NCI-H1930 (cell line): ENCODE measurements at regions not wholly inside any gene's neighbourhood (a gene's known extent, or its start where the extent isn't known, plus 50 kb on each side); places are given as distances from the start of the nearest gene placed in this dataset.

Experiments
- DNase-seq, 2 experiments: peaks; one replicate each; lab custom pipeline; 2025; lab: John Stamatoyannopoulos, UW

DNA sequence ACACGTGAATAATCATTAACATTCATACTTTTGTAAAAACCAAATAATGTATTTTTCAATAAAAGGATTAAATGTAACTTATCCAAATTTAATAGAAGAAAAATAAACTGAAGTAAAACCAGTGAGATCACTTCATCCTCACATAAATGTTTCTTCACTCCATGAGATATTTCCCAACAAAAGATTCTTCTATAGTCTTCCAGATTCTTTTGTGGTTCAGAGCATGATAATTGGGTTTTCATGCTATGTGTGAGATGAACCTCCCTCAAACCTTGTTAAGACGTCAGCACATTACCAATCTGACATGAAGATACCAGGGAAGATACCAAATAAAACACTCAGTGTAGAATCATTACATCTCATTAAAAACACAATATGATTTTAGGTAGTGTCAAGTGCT is 62.9 kb upstream of the OXGR1 start:
- DNase-seq, result no peak

GRCh38 chr13:97058391-97058790 is 64.1 kb upstream of the OXGR1 start:
- no peak for DNase-seq

DNA sequence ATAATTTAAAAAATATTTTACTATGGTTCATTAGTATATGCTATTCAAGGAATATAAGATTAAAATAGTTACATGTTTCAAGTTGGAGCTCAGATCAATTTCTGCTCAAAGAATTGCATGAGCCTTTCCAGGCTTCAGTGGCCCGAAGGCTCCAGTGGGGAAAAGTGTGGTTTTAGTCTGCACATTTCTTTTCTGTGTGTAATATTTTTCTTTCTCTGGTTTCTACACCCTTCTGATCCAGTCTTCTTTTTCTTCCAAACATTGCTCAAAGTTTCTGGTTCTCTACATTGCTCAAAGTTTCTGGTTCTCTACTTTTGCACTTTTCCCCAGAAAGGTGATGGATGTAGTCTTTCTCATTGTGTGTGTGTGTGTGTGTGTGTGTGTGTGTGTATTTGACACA is 64.7 kb upstream of the OXGR1 start:
- DNase-seq, result no peak

DNA sequence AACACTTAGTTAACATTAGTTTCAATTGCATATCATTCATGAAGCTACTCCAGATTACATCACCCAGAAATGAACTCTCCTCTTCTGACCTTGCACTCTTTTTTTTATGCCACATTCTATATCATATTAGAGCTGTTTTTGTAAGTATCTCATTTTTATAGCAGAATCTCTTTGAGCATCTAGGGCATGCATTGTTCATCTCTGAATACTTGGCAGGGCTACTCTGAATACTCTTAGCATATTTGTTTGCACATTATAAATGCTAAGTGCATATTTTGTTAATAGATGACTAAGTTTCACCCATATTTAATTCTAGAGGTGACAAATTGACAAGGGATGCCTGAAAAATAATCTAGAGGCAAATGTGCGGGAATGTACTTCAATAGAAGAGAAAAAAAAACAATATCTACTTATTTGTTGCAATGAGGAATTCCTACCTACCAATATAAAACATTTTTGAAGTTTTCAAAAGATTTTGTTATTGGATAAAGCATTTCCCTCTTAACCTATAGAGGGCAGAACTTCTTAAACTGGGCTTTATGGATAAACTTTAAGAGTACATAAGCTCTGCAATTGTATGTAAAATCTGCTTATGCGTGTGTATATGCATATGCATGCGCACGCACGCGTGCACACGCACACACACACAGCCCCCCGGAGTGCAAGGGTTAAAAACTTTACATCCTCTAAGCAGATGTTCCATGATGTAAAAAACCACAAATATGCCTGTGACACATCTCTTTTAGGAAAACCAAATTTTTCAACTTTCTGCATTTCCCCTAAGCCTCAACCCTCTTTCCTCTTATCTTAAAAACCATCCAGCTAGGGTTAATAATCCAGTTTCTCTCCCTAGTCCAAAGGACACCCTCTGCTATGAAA is 73.0 kb upstream of the OXGR1 start:
- DNase-seq, result no peak

DNA sequence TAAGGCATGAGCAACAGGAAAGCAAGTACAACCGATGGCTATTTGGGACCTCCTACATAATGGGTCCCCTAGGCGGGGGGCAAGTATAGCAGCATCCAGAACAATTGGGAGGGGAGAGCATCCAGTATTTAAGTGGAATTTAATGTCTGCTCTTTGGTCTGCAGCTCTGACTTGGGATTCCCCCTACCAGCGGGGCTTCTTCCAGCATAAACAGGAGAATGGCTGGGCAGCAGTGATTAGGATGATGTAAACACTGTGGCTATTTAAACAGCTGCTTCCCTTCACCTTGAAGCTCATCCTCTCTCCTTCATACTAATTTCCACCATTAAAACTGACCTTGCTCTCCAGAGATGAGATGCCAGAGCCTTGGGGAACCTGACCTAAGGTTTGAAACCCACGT is 73.9 kb upstream of the OXGR1 start:
- DNase-seq, result peak; percentile 73 to 83

DNA sequence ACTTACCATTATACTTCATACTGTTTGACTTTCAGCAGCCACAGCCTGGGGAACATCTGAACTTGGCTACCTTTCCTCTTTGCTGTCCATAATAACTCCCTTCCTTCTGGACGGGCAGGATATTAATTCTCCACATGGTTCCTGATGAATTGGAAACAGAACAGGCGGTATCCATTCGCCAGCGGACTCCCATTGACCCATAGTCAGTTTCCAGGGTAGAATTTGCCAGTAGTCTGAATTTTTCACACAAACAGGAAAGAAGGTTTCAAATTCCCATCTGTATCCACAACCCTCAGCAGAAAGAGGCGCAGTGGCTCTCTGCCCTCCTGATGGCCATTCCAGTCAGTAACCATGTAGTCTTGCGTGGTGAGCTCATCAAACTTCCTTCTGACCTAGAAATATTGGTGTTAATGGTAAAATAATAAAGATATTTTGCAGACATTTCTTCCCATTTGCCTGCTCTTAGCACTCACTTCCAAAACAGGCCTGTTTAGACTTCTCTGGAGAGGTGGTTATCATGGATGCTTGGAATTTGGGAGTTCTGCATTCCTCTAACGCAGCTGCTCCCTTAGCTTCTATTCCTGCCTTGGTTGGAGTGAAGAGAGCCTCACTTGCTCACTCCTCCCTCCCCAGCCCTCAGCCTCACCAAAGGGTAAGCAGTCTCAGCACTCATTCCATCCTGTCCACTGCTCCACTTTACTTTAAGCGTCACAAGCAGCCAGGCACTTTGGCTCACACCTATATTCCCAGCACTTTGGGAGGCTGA is 75.0 kb upstream of the OXGR1 start:
- no peak for DNase-seq

DNA sequence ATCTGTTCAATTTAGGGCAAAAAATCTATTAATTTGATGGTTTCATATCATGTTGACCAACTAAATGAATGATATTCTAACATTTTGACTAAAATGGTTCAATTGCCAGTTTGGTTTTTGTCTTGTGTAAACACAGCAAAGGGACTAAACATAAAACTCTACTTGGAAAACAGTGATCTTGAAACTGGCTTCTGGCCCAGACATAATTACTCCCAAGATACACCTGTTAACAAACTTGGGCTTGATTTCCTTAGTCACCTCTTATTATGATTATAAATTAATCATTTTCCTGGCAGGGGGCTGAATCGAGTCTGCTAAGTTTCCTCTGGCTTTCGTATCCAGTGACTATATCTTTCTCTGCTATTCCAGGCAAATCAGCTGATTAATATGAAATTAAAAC is 78.0 kb upstream of the OXGR1 start:
- DNase-seq, result no peak

DNA sequence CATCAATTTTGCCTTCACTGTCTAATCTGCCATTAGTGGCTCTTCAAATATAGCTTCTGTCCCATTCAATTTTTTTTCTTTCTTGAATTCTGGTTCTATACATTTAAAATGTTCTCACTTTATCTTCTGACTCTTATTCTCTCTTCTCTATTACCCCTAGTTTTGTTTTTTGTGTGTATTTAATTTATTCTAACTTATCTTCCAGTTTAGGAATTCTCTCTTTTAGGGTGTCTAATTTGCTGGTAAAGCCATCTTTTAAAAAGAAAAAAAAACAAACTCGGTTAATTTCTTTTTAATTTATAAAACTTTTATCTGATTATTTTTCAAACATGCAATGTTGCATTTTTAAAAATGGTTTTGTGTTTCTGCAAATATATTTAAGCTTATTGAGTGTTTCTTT is 80.3 kb upstream of the OXGR1 start:
- no peak for DNase-seq

DNA sequence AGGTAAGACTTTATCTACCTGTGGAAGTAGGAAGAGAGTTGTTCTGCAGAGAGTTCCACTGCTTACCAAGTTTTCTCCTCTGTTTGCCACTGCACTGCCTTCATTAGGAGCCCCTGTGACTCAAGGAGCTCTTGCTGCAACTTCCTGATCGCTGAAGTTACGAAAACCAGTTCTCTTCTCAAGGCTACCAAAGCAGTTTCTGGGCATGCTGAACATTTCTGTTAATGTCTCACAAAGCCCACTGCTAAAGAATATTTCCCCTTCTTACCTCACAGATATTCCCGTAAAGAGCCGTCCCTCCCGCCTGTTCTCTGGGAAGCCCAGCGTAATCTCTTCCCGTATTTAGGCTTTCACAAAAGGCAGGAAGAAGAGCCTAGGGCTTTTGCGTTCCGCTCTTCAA is 82.6 kb upstream of the OXGR1 start:
- no peak for DNase-seq

DNA sequence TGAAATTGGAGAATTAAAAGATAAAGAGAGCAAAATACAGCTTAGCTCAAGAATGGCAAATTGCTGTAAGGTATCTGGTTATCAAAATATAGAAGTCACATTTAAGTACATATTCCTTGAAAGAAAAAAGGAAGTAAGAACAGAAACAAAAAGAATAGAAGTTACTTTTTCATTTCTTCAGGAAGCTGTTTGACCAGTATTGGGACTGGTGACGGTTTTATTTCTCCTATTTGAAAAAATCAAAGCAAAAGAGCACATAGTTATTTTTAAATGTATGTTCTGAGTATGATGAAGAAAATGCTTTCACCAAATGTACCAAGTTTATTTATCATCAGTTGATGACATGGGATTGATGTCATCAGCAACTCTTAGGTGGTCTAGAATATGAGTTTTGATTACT is 83.1 kb upstream of the OXGR1 start:
- no peak for DNase-seq

- no peak for DNase-seq
These were observed 85.5 kb upstream of the OXGR1 start for GRCh38 chr13:97079726-97080125.

DNA sequence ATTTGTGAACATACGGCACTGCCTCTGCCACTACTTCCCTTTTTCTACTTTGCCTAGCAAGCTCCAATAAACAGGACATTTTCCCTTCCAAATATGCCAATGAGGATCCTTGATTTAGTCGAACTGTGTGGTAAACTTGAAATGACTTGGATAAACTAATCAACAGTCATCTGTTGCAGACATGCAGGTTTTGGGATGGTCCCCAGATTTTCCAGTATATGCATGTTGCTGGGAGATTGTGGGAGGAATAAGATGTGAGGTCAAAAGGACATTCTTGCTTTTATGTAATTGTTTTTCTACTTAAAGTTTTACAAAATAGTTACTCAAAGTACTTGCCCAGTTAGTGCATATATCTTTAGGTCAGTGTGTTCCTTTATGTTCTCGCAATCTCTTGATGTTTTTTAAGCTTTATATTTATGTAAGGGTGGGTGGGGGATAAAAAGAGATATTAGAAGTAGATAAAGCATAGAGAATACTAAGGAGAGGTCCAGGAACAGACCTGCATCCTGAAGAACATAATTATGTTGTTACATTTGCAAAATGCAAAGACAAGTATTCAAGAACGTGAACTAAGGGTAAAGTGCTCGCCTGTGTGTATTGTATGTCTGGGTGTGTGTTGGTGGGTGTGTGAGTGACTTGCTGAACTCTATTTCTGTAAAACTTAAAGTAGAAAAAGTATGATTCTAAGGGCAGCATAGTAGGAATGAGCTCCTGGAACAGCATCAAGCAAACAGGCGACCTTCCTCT is 88.4 kb upstream of the OXGR1 start:
- DNase-seq, result no peak

DNA sequence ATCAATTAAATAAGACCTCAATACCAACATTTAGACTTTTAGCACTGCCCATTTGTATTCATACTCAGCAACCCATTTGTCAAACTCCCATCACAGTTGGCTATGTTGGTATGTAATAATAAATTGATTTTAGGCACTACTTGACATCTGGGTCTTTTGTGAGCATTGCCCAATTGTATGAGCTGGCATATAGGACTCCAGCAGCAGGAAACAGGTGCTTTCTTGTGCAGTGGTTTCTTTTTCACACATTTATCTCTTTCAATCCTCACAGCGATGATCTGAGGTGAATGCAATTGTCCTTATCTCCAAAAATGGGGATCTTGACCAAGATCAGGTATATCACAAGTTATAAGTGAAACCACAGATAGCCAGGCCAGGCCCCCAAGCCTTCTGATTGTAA is 96.9 kb upstream of the OXGR1 start:
- no peak for DNase-seq

DNA sequence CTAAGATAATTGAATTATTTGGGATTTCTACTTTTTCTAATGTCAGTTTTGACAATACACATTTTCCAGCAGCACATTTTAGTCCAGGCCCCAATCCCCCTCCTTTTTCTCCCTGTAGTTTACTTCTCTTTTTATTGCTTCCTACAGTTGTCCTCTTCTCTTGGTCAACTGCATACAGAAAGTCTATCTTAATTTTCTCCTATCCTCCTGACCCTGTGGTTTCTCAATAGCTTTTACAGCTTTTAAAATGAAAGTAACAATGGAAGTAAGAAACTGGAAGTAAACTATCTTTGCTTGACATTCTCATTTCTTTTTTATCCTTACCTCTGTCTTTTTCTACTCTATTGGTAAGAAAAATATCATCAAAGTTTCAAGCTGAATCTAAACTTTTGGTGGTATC is 106.5 kb upstream of the OXGR1 start:
- no peak for DNase-seq

DNA sequence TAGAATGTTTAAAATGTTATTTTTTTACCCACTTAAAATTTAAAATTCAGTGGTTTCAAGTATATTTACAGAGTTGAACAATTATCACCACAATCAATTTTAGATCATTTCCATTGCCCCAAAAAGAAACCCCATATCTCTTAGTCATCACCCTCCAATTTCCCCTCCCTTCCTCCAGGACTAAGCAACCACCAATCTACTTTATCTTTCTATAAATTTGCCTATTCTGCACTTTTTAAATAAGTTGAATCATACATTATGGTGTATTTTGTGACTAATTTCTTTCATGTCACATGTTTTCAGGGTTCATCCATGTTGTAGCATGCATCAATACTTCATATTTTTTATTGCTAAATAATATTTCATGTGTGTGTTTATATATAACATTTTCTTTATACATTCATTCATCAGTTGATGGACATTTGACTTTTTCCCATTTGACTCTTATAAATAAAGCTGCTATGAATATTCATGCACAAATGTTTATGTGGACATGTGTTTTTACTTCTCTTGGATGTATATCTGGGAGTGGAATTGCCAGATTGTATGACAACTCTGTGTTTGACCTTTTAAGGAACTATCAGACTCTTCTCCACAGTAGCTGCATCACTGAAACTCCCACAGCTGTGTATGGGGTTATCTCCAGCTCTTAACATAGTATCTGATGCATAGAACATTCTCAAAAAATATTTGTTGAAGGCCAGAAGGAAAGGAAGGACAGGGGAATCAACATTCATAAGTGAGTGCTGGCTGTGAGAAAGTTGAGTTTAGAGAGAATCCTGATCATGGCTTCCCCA is 107.8 kb upstream of the OXGR1 start:
- no peak for DNase-seq

DNA sequence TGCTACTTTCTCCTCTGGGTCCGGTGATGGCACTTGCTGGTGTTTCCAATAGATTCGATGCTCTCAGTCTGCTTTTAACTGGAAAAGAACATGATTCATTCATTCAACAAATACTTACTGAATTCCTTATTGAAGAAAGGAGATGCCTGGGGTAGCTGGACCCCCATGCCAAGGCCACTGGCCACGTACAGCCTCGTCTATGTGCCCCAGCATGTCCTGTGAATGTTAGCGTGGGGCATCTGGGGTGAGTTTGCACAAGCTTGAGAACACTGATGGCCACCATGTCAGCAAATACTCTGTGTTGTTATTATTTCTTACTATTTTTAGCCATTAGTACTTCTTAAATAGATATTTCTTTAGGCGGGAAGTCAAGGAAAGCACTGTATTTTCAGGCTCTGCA is 112.0 kb upstream of the OXGR1 start:
- no peak for DNase-seq

GRCh38 chr13:97107815-97108529 is 113.7 kb upstream of the OXGR1 start:
- no peak for DNase-seq

GRCh38 chr13:97108530-97108900 is 113.6 kb upstream of the MBNL2 start:
- no peak for DNase-seq

- DNase-seq, result no peak
These were observed 112.9 kb upstream of the MBNL2 start for GRCh38 chr13:97109256-97109655.

- peak; percentile 78 to 79 for DNase-seq
These were observed 112.2 kb upstream of the MBNL2 start for GRCh38 chr13:97109841-97110492.

DNA sequence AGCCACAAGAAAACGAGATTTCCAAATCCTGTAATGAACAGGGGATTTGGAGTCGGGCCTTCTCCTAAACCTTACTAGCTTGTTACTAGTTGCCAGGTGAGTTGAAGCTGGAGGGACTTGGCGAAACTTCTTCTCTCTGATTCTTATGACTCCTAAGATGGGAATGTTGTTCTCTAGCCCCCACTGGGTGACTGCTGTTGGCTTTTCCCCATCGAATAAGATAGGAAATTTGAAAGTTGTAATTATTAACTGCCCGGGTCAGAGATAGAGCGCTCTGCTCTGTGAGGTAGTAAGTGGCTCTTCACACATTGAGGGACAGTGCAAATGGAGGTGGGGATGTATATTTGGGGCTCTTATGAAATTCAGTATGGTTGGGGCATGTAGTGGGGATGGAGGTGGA is 111.2 kb upstream of the MBNL2 start:
- DNase-seq, result no peak
